ENCODE measurements at regions not wholly inside any gene's neighbourhood (a gene's known extent, or its start where the extent isn't known, plus 50 kb on each side); places are given as distances from the start of the nearest gene placed in this dataset.

- no peak for TF ChIP-seq CTCF (IDR thresholded peaks at IDR 0.05 in 2 of 3, conservative IDR thresholded peaks at IDR 0.05 in 1 of 3; ENCODE audit: insufficient read depth in 2 of 3, low read depth in 1 of 3, low read length in 3 of 3)
- no peak for TF ChIP-seq BRCA1 (IDR thresholded peaks at IDR 0.05)
- TF ChIP-seq BRCA1 (CRISPR knock-in tag; IDR thresholded peaks at IDR 0.05), result no peak
- TF ChIP-seq ZNF436 (CRISPR knock-in tag; IDR thresholded peaks at IDR 0.05), result no peak
- TF ChIP-seq BRF2 (IDR thresholded peaks at IDR 0.05; ENCODE audit: borderline replicate concordance, insufficient read depth, insufficient read length), result no peak
- no peak for TF ChIP-seq RAD21 (CRISPR knock-in tag; conservative IDR thresholded peaks at IDR 0.05 in 1 of 2, IDR thresholded peaks at IDR 0.05 in 1 of 2)
- no peak for TF ChIP-seq DDX20 (tag; IDR thresholded peaks at IDR 0.05; ENCODE audit: low read depth)
- no peak for TF ChIP-seq TCF7 (IDR thresholded peaks at IDR 0.05; ENCODE audit: borderline replicate concordance)
- TF ChIP-seq KLF1 (tag; IDR thresholded peaks at IDR 0.05), result no peak
- TF ChIP-seq, protein P1, sequence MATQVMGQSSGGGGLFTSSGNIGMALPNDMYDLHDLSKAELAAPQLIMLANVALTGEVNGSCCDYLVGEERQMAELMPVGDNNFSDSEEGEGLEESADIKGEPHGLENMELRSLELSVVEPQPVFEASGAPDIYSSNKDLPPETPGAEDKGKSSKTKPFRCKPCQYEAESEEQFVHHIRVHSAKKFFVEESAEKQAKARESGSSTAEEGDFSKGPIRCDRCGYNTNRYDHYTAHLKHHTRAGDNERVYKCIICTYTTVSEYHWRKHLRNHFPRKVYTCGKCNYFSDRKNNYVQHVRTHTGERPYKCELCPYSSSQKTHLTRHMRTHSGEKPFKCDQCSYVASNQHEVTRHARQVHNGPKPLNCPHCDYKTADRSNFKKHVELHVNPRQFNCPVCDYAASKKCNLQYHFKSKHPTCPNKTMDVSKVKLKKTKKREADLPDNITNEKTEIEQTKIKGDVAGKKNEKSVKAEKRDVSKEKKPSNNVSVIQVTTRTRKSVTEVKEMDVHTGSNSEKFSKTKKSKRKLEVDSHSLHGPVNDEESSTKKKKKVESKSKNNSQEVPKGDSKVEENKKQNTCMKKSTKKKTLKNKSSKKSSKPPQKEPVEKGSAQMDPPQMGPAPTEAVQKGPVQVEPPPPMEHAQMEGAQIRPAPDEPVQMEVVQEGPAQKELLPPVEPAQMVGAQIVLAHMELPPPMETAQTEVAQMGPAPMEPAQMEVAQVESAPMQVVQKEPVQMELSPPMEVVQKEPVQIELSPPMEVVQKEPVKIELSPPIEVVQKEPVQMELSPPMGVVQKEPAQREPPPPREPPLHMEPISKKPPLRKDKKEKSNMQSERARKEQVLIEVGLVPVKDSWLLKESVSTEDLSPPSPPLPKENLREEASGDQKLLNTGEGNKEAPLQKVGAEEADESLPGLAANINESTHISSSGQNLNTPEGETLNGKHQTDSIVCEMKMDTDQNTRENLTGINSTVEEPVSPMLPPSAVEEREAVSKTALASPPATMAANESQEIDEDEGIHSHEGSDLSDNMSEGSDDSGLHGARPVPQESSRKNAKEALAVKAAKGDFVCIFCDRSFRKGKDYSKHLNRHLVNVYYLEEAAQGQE (IDR thresholded peaks at IDR 0.05; ENCODE audit: borderline replicate concordance), result no peak
- TF ChIP-seq, protein P1 (CRISPR knock-in tag; IDR thresholded peaks at IDR 0.05; ENCODE audit: low read depth), result no peak
- no peak for TF ChIP-seq ATF7 (IDR thresholded peaks at IDR 0.05)
- no peak for TF ChIP-seq ATF1 (CRISPR knock-in tag; IDR thresholded peaks at IDR 0.05)
- no peak for TF ChIP-seq ATF1 (tag; IDR thresholded peaks at IDR 0.05)
- TF ChIP-seq, protein P2, sequence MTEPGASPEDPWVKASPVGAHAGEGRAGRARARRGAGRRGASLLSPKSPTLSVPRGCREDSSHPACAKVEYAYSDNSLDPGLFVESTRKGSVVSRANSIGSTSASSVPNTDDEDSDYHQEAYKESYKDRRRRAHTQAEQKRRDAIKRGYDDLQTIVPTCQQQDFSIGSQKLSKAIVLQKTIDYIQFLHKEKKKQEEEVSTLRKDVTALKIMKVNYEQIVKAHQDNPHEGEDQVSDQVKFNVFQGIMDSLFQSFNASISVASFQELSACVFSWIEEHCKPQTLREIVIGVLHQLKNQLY (CRISPR knock-in tag; conservative IDR thresholded peaks at IDR 0.05), result no peak
- TF ChIP-seq, protein P3, sequence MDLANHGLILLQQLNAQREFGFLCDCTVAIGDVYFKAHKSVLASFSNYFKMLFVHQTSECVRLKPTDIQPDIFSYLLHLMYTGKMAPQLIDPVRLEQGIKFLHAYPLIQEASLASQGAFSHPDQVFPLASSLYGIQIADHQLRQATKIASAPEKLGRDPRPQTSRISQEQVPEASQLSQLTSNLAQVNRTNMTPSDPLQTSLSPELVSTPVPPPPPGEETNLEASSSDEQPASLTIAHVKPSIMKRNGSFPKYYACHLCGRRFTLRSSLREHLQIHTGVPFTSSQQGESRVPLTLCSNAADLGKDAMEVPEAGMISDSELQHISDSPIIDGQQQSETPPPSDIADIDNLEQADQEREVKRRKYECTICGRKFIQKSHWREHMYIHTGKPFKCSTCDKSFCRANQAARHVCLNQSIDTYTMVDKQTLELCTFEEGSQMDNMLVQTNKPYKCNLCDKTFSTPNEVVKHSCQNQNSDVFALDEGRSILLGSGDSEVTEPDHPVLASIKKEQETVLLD (IDR thresholded peaks at IDR 0.05), result no peak
- TF ChIP-seq FOXK2 (conservative IDR thresholded peaks at IDR 0.05 in 1 of 2, IDR thresholded peaks at IDR 0.05 in 1 of 2; ENCODE audit: low read depth in 2 of 2), result no peak
These were observed 53.5 kb upstream of the CLDN14 start for GRCh38 chr21:36533468-36533848.
